ENCODE measurements at regions not wholly inside any gene's neighbourhood (a gene's known extent, or its start where the extent isn't known, plus 50 kb on each side); places are given as distances from the start of the nearest gene placed in this dataset.
A peak's percentile ranks its signal among the peaks of the same experiment; 100 is the strongest.

GRCh38 chr21:41054018-41054578 is 113.9 kb upstream of the BACE2 start:
- Histone ChIP-seq H3K27ac (no peak overlapping the region), H3K4me1 (no peaks in the 10 kb centered on the region), H3K27me3 (peaks cover 0 to under 1% (median 0%) of the 10 kb centered on the region in 3 donors), H3K36me3 (no peaks in the 10 kb centered on the region), H3K4me3 (no peak overlapping the region), H3K9me3 (peaks cover 0 to 6% (median 2%) of the 10 kb centered on the region in 4 donors)
- WGBS, 5 donors = 76 to 84% (median 82%) methylated on average over 6 of the region's 6 CpGs
- no peak for TF ChIP-seq EP300 (IDR thresholded peaks at IDR 0.05)
- no peak for TF ChIP-seq POLR2AphosphoS5 (IDR thresholded peaks at IDR 0.05)
- intact Hi-C loops (cut with DNase I; ENCODE audit: low total_unique reads) = no loop called here
- no peak for DNase-seq

GRCh38 chr21:41055266-41055665 is 112.7 kb upstream of the BACE2 start:
- H3K4me1 ChIP-seq = no peaks in the 10 kb centered on the region
- intact Hi-C loops (cut with DNase I; ENCODE audit: low total_unique reads) = no loop called here
- no peaks in the 10 kb centered on the region for H3K36me3 ChIP-seq
- TF ChIP-seq POLR2AphosphoS5 (IDR thresholded peaks at IDR 0.05) (no peak), POLR2A (IDR thresholded peaks at IDR 0.05) (no peak), EP300 (IDR thresholded peaks at IDR 0.05) (no peak), CTCF (IDR thresholded peaks at IDR 0.05) (no peak)
- H3K27me3 ChIP-seq = peaks cover 0 to 5% (median 0%) of the 10 kb centered on the region in 3 donors
- WGBS, 5 donors = 75 to 87% (median 81%) methylated on average over 8 of the region's 8 CpGs
- no peak overlapping the region for H3K4me3 ChIP-seq
- H3K9me3 ChIP-seq = peaks cover 0 to 6% (median 2%) of the 10 kb centered on the region in 4 donors
- no peak overlapping the region for H3K27ac ChIP-seq
- DNase-seq = no peak

- WGBS, 5 donors = 58 to 70% (median 67%) methylated on average over 6 of the region's 6 CpGs
- H3K9me3 ChIP-seq = peaks cover 0 to 6% (median 2%) of the 10 kb centered on the region in 4 donors
- no peak for DNase-seq
- peaks cover 0 to 13% (median 0%) of the 10 kb centered on the region in 3 donors for H3K27me3 ChIP-seq
- TF ChIP-seq CTCF (IDR thresholded peaks at IDR 0.05) (no peak), POLR2A (IDR thresholded peaks at IDR 0.05) (no peak), EP300 (IDR thresholded peaks at IDR 0.05) (no peak), POLR2AphosphoS5 (IDR thresholded peaks at IDR 0.05) (no peak)
- H3K36me3 ChIP-seq = no peaks in the 10 kb centered on the region
- intact Hi-C loops (cut with DNase I; ENCODE audit: low total_unique reads) = no loop called here
- no peak overlapping the region for H3K27ac ChIP-seq
- no peak overlapping the region for H3K4me3 ChIP-seq
- H3K4me1 ChIP-seq = no peaks in the 10 kb centered on the region
Observed at GRCh38 chr21:41059871-41060270, 108.1 kb upstream of the BACE2 start.

- Histone ChIP-seq H3K27ac (no peak overlapping the region), H3K36me3 (no peaks in the 10 kb centered on the region), H3K4me3 (no peak overlapping the region), H3K27me3 (peaks cover 0 to 22% (median 0%) of the 10 kb centered on the region in 3 donors), H3K4me1 (no peaks in the 10 kb centered on the region), H3K9me3 (peaks cover 0 to 6% (median 2%) of the 10 kb centered on the region in 4 donors)
- 86 to 96% (median 91%) methylated on average over 7 of the region's 7 CpGs for WGBS, 5 donors
- DNase-seq = no peak
- TF ChIP-seq POLR2AphosphoS5 (IDR thresholded peaks at IDR 0.05) (no peak), POLR2A (IDR thresholded peaks at IDR 0.05) (no peak), EP300 (IDR thresholded peaks at IDR 0.05) (no peak), CTCF (IDR thresholded peaks at IDR 0.05) (no peak)
- intact Hi-C loops (cut with DNase I; ENCODE audit: low total_unique reads) = no loop called here
Observed at GRCh38 chr21:41061701-41062100, 106.3 kb upstream of the BACE2 start.

GRCh38 chr21:41064334-41064791 is 103.6 kb upstream of the BACE2 start:
- 72 to 86% (median 74%) methylated on average over 12 of the region's 12 CpGs for WGBS, 5 donors
- Histone ChIP-seq H3K36me3 (no peaks in the 10 kb centered on the region), H3K27me3 (peaks cover 0 to 40% (median 13%) of the 10 kb centered on the region in 3 donors), H3K4me1 (peaks cover 5 to 10% (median 9%) of the 10 kb centered on the region in 4 donors), H3K4me3 (no peak overlapping the region), H3K9me3 (no peaks in the 10 kb centered on the region), H3K27ac (no peak overlapping the region)
- intact Hi-C loops (cut with DNase I; ENCODE audit: low total_unique reads) = no loop called here
- TF ChIP-seq POLR2AphosphoS5 (IDR thresholded peaks at IDR 0.05) (no peak), POLR2A (IDR thresholded peaks at IDR 0.05) (no peak), CTCF (IDR thresholded peaks at IDR 0.05) (no peak), EP300 (IDR thresholded peaks at IDR 0.05) (no peak)
- peak in 1 of 2 donors; percentile 85 for DNase-seq
